KOPT-K1 (cell line): ENCODE measurements at regions not wholly inside any gene's neighbourhood (a gene's known extent, or its start where the extent isn't known, plus 50 kb on each side); places are given as distances from the start of the nearest gene placed in this dataset.
"Not testable (repeated sequence)": the region's sequence is repeated elsewhere in the genome, so short reads cannot be mapped to it uniquely, and the experiment has no call there.

Experiments
- H3K27ac ChIP-seq: fragments of 200-600 bp; sonication (generic); 2 replicates; pipeline ENCODE4 v1.5.1; 2016; ENCODE audit warnings: antibody characterized with exemption, mild to moderate bottlenecking, low read depth, low read length; ENCODE audit not compliant: poor library complexity, severe bottlenecking
- H3K36me3 ChIP-seq: fragments of 200-600 bp; sonication (generic); 2 replicates; pipeline ENCODE4 v1.5.1; 2017; ENCODE audit warnings: antibody characterized with exemption, mild to moderate bottlenecking, low read length, moderate library complexity; ENCODE audit not compliant: insufficient read depth
- H3K9me3 ChIP-seq: fragments of 200-600 bp; sonication (generic); 2 replicates; pipeline ENCODE4 v1.5.1; 2017; ENCODE audit warnings: antibody characterized with exemption, low read length, mild to moderate bottlenecking; ENCODE audit not compliant: insufficient read depth, poor library complexity, severe bottlenecking

GRCh38 chr2:138906549-138906948 lies 126.4 kb upstream of the NXPH2 start:
- Histone ChIP-seq H3K36me3 (no peaks in the 10 kb centered on the region), H3K9me3 (no peaks in the 10 kb centered on the region), H3K27ac (no peak overlapping the region)

DNA sequence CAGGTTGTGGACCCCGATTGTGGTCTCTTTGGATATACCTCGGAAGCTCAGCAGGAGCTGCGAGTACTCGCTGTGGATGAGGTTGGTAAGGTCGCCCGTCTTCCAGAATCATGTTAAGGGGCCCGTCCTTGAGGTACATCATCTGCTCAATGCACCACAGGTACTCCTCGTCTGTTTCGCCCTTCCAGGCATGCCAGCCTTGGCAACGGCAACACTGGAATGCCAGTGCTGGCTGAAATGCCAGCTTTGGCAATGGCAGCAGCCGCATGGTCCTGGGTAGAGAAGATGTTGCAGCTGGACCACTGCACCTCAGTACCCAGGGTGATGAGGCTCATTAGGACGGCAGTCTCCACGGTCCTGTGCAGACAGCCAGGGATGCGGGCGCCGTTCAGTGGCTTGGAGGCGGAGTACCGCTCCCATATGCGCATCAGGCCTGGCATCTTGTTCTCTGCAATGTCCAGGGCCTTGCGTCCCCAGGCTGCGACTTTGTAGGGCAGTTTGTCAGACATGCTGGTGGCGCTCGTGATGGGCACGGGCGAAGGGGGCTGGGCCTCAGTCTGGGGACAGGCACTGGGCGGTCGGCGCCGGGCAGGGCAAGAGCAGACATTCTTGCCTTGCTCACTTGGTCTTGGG lies 122.2 kb upstream of the NXPH2 start:
- Histone ChIP-seq H3K27ac (no peak overlapping the region), H3K36me3 (no peaks in the 10 kb centered on the region)

DNA sequence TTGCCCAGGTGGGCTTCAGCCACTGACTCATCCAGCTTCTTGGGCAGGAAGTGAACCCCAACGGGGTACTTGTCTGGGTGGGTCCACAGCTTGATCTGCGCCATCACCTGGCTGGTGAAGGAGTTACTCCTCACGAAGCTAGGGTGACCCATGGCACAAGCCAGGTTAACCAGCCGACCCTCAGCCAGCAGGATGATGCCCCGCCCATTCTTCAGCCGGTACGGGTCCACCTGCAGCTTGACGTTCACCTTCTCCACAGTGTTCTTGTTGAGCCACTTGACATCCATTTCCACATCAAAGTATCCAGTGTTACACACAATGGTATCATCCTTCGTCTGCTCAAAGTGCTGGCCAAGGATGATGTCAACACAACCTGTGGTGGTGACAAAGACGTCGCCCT lies 121.3 kb upstream of the NXPH2 start:
- H3K27ac ChIP-seq = no peak overlapping the region
- H3K36me3 ChIP-seq = no peaks in the 10 kb centered on the region
- H3K9me3 ChIP-seq = no peaks in the 10 kb centered on the region

More for the DNA sequence above, 122.2 kb upstream of the NXPH2 start:
- no peaks in the 10 kb centered on the region for H3K9me3 ChIP-seq

DNA sequence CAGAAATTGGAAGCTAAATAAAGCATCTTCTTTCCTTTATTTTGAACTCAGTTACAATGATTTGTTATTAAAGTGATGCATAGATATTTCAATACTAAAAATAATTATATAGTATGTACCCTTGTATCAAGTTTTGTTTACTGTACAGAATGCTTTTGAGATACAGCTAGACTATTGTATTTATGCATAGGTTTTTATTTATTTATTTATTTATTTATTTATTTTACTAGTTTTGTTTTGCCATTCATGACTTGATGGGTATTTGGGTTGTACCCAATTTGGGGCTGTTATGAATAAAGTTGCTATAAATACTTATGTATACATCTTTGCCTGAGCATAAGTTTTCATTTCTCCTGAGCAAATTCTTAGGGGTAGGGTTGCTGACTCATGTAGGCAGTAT lies 118.7 kb upstream of the NXPH2 start:
- Histone ChIP-seq H3K9me3 (no peaks in the 10 kb centered on the region), H3K36me3 (no peaks in the 10 kb centered on the region), H3K27ac (no peak overlapping the region)

- H3K27ac ChIP-seq = no peak overlapping the region
- H3K9me3 ChIP-seq = no peaks in the 10 kb centered on the region
- H3K36me3 ChIP-seq = no peaks in the 10 kb centered on the region
These were observed 117.1 kb upstream of the NXPH2 start for GRCh38 chr2:138897274-138897673.

- Histone ChIP-seq H3K27ac (no peak overlapping the region), H3K9me3 (no peaks in the 10 kb centered on the region)
These were observed 113.6 kb upstream of the NXPH2 start for GRCh38 chr2:138893746-138894145.

GRCh38 chr2:138881126-138881525 lies 100.9 kb upstream of the NXPH2 start:
- Histone ChIP-seq H3K27ac (no peak overlapping the region), H3K9me3 (no peaks in the 10 kb centered on the region), H3K36me3 (no peaks in the 10 kb centered on the region)

More at GRCh38 chr2:138893746-138894145, 113.6 kb upstream of the NXPH2 start:
- no peaks in the 10 kb centered on the region for H3K36me3 ChIP-seq

DNA sequence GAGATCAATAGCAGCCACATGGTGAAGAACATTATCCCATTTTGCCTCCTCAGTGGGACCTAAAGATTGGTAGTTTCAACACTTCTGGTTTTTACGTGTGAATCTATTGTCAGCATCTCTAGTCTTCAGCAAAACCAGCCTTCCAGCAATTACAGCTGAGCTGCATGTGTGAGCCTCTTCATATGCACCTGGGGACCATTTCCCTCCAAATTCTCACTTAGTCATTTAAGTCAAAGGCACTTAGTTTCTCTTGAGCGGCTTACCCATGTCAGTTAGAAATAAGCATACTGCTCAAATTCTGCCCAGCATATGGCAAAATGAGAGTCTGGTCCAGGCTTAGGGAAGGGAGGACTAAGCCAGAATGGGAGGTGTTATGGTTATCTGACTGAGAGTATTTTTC lies 99.7 kb upstream of the NXPH2 start:
- no peaks in the 10 kb centered on the region for H3K36me3 ChIP-seq
- H3K27ac ChIP-seq = no peak overlapping the region
- H3K9me3 ChIP-seq = no peaks in the 10 kb centered on the region

DNA sequence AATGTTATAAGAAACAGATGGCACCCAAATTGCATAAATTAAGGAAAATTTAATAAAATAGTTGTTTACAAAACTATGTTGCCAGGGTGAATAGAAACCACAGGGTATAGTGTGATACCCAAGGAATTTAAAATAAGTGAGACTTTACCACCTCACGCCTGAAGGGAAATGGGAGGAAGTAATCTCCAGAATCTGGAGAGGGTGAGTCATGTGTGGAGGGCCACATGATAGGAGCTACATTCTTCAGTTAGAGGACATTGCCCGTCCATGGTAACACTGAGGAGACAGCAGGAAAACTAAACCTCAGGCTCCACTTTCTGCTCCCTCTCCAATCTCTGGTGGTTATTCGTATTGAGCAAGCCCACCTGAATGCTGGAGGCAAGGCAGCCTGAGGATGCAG lies 97.2 kb upstream of the NXPH2 start:
- Histone ChIP-seq H3K36me3 (no peaks in the 10 kb centered on the region), H3K9me3 (no peaks in the 10 kb centered on the region), H3K27ac (no peak overlapping the region)

- Histone ChIP-seq H3K27ac (no peak overlapping the region), H3K36me3 (no peaks in the 10 kb centered on the region), H3K9me3 (no peaks in the 10 kb centered on the region)
These were observed 94.1 kb upstream of the NXPH2 start for GRCh38 chr2:138874251-138874650.

- not testable (repeated sequence) for H3K9me3 ChIP-seq, H3K36me3 ChIP-seq, H3K27ac ChIP-seq
These were observed 91.9 kb upstream of the NXPH2 start for GRCh38 chr2:138872116-138872515.

- no peak overlapping the region for H3K27ac ChIP-seq
- H3K9me3 ChIP-seq = no peaks in the 10 kb centered on the region
- H3K36me3 ChIP-seq = no peaks in the 10 kb centered on the region
These were observed 91.1 kb upstream of the NXPH2 start for GRCh38 chr2:138871312-138871711.

GRCh38 chr2:138867341-138867740 lies 87.2 kb upstream of the NXPH2 start:
- Histone ChIP-seq H3K9me3 (no peaks in the 10 kb centered on the region), H3K36me3 (no peaks in the 10 kb centered on the region), H3K27ac (no peak overlapping the region)

DNA sequence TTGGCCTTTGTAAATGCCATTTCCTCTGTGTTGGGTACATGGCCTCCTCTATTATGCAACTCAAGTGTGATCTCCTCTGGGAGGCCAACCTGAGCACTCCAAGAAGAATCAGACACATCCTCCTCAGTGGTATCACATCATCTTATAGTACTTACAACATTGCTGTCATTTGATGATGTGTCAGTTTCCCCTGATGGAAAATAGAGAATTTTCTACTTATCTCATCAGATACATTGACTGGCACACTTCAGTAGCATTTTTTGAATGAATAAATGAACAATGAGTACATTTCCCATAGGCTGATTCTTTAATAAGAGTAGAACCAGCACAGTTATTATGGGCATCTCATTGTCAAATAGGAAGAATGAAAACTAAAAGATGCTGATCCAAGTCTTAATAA lies 86.6 kb upstream of the NXPH2 start:
- no peaks in the 10 kb centered on the region for H3K36me3 ChIP-seq

GRCh38 chr2:138853761-138854160 lies 73.6 kb upstream of the NXPH2 start:
- no peaks in the 10 kb centered on the region for H3K36me3 ChIP-seq
- H3K27ac ChIP-seq = no peak overlapping the region
- H3K9me3 ChIP-seq = no peaks in the 10 kb centered on the region

More for the DNA sequence above, 86.6 kb upstream of the NXPH2 start:
- no peaks in the 10 kb centered on the region for H3K9me3 ChIP-seq
- H3K27ac ChIP-seq = no peak overlapping the region

DNA sequence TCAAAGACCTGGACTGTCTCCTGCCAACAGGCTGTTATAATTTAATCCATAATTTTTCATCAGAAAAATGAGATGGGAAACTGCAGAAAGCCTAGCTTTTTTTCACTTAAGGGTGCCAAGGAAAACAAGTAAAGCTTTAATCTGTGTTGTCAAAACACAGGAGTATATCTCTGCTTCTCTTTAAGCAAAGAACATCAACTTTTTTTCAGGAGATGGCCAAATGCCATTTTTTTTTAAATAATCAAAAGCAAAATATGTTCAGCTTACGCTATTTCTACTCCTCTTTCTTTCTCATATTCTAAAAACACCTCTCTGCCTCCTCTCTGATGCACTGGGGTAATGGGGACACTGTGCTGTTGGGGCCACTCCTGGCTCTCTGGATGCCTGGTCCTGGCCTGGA lies 73.1 kb upstream of the NXPH2 start:
- no peaks in the 10 kb centered on the region for H3K9me3 ChIP-seq
- no peaks in the 10 kb centered on the region for H3K36me3 ChIP-seq
- H3K27ac ChIP-seq = no peak overlapping the region
